SIG-M5 treated with dmso at 0.1 percent for 504 hours (cell line): ENCODE measurements at regions not wholly inside any gene's neighbourhood (a gene's known extent, or its start where the extent isn't known, plus 50 kb on each side); places are given as distances from the start of the nearest gene placed in this dataset.

ENCODE experiments used
- DNase-seq: peaks from one replicate; lab custom pipeline; 2025; ENCODE audit not compliant: unreplicated experiment; lab: John Stamatoyannopoulos, UW

DNA sequence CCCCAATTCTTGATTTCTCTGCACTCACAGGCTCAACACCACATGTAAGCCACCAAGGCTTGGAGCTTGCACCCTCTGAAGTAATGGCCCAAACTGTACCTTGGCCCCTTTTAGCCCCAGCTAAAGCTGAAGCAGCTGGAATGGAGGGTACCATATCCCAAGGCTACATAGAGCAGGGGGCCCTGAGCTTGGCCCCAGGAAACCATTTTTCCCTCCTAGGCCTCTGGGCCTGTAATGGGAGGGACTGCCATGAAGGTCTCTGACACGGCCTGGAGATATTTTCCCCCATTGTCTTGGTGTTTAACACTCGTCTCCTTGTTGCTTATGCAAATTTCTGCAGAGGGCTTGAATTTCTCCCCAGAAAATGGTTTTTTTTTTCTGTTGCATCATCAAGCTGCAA lies 69.7 kb downstream of the SKA1 start:
- no peak for DNase-seq

- no peak for DNase-seq
These were observed 71.8 kb downstream of the SKA1 start for GRCh38 chr18:50446629-50447028.

DNA sequence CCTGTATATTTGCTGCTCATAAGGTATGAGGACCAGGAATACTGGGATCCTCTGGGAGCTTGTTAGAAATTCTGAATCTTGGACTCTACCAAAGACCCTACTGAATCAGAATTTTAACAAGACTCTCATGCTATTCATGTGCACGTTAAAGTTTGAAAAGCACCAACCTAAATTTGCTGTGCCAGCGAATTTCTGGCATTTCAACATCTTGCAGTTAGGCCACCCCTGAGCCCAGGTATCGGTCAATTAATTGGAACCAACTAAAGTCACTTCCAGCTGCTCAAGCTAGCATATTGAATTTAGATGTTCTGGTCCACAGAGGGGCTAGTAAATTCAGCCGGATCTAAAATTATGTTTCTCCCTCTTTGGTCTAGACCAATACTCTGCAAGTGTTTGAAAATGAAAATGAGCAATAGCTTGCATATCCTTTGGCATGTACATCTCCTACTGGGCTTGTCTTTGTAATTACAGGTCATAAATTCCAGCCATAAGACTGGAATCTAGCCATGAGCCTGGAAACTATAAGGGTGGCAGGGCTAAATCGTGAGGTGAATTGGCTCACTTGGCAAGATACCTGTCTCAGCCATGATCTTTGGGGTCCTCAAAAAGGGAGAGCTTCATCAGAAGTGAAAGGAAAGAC lies 72.4 kb downstream of the SKA1 start:
- no peak for DNase-seq

DNA sequence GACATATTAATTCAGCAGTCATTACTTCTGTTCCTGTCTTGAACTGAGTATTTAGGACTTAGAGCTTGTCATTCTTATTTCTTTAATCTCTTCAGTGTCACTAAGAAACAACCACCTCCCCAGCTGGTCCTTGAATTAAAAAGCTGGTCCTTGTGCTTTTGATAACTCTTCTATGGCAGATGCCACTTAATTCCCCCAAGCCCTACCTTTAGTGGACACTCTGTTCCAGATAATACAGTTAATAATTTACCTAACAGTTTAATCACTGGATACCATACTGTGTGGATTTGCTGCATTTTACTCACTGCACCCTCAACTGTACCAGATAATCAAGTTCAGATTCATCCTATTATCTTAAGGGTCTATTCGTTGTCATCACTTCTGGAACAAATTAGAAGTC lies 73.1 kb downstream of the SKA1 start:
- no peak for DNase-seq

DNA sequence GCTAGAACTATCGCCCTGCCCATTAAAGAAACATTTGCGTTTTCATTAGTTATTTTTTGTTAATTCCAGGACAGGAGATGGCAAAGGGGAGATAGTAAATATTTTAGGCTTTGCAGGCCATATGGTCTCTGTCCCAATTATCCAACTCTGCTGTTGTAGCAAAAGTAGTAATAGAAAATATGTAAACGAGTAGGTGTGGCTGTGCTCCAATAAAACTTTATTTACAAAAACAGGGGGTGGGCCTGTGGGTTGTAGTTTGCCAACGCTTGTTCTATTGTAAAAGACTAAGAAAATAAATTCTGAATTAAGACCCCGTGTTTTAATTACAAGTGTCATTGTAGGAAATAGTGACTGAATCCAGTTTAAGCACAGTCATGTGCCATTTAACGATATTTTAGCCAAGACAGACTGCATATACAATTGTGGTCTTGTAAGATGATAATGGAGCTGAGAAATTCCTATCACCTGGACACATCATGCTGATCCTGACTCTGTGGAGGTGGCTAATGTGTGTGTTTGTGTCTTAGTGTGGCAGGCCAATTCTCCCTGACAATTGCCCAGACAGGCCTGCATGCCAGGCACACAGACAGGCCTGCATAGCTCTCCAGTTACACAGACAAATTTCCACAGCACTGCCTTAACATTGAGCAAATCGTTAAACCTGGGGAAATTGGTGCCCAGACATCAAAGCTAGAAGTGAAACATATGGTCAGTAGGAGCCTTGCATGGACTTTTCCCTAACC lies 76.4 kb downstream of the SKA1 start:
- DNase-seq = no peak

- DNase-seq = no peak
These were observed 78.3 kb downstream of the SKA1 start for GRCh38 chr18:50453014-50453680.

GRCh38 chr18:50453732-50454131 lies 78.9 kb downstream of the SKA1 start:
- DNase-seq = no peak

DNA sequence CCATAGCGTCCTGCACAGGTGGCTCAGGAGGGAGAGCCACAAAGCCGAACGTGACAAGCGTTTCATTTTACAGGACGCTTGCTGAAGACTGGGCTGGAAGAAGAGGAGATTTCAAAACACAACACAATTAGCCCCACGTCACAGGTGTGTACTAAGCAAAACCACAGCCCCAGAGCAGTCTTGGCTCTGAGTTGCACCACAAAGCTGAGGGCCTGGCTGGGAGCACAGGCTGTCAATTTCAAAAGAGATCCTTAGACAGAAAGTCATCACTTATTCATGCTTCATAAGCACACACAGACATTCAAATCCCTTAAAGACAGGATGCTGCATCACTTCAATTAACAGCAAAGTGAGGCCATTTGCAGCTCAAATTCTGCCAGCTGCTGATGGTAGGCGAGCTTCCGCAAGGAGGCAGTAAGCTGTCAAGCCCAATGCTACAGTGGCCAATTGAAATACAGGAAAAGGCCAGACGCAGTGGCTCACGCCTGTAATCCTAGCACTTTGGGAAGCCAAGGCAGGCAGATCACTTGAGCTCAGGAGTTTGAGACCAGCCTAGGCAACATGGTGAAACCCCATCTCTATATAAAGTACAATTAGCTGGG lies 79.6 kb downstream of the SKA1 start:
- no peak for DNase-seq

GRCh38 chr18:50456285-50456684 lies 81.4 kb downstream of the SKA1 start:
- no peak for DNase-seq

DNA sequence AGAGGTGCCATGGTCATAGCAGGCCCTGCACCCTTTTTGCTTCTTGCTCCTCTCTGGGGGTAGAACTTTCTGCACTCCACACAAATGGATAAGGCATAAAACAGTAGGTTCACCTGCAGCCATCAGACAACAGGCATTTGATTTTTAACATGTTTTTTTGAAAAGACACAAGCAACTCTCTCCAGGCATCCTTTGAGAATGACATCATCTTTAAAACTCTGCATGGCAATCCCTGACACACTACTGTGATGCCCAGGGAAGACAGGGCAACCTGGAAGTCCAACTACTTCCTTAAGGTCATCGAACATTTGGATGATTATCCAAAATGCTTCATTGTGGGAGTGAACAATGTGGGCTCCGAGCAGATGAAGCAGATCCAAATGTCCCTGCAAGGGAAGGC lies 82.8 kb downstream of the SKA1 start:
- DNase-seq = no peak

- DNase-seq = no peak
These were observed 83.5 kb downstream of the SKA1 start for GRCh38 chr18:50458366-50458765.

GRCh38 chr18:50458796-50459195 lies 84.0 kb downstream of the SKA1 start:
- no peak for DNase-seq

DNA sequence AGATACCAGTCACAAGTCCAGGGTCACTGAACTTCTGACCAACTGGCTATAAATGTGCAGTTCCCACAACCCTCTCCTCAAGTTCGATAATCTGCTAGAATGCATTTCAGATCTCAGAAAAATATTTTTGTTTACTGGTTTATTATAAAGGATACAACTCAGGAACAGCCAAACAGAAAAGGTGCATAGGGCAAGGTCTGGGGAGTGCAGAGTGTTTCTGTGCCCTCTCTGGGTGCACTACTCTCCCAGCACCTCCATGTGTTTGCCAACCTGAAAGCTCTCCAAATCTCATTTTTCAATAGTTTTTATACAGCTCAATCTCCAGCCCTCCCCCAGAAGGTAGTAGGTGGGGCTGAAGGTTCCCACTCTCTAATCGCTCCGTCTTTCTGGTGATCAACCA lies 85.2 kb downstream of the SKA1 start:
- no peak for DNase-seq

GRCh38 chr18:50460716-50461115 lies 85.9 kb downstream of the SKA1 start:
- DNase-seq = no peak

DNA sequence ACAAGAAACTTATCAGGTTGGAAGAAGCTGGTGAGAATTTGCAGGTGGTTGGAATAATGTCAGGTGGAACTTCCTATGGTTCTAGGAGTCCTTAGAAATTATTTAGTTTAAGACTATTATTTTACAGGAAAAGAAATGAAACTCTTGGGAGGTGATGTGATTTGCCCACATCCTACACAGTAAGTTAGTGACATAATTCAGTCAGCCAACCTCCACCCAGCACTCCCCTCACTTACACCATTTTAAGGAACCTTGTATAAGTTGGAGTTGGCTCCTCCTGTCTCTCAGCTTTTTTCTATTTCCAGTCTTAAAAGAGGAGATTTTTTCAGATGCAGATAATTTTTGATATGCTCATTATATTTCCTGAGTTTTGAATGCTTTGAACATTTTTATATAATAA lies 86.4 kb downstream of the SKA1 start:
- DNase-seq = no peak

DNA sequence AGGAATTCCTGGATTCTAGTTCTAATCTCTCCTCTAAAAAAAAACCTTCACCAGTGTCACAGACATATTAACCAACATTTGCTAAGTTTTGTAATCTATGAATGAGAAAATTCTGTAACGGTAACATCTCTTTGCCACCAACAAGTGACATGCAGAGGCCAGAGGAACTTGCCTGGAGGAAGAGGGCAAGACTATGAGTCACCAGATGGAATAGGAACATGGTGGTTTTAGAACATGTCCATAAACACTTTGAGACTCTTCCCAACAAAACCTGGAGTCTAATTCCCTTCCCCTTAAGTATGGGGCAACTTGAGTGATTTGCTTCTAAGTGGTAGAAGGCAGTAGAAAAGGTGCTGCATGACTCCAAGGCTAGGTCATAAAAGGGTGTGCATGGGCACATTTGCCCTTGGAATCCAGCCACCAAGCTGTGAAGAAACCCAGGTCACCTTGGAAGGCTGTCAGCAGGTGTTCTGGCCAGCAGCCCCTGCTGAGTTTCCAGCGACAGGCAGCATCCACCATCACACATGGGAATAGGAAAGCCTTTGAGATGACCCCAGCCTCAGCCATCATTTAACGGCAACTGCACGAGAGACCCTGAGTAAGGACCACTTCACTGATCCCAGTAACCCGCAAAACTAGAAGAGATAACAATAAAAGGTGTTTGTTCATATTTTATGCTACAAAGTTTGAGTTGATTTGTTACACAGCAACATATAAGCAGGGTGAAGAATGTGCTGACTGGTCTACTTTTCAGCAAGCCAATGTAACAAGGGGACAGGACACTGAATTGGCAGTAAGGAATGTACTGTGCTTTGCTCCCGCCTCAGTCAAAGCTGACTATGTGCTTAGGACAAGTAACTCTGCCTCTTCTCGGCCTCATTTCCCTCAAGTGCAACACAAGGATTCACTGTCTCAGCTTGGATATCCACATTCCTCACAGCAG lies 90.6 kb downstream of the SKA1 start:
- no peak for DNase-seq

- no peak for DNase-seq
These were observed 91.8 kb downstream of the SKA1 start for GRCh38 chr18:50466634-50467033.

- DNase-seq = no peak
These were observed 91.1 kb upstream of the MAPK4 start for GRCh38 chr18:50468807-50469206.

- no peak for DNase-seq
These were observed 90.5 kb upstream of the MAPK4 start for GRCh38 chr18:50469380-50469781.

- no peak for DNase-seq
These were observed 86.9 kb upstream of the MAPK4 start for GRCh38 chr18:50472941-50473340.

- DNase-seq = no peak
These were observed 86.0 kb upstream of the MAPK4 start for GRCh38 chr18:50473881-50474280.
